Psoas muscle (tissue), 7 donors: ENCODE measurements at regions not wholly inside any gene's neighbourhood (a gene's known extent, or its start where the extent isn't known, plus 50 kb on each side); places are given as distances from the start of the nearest gene placed in this dataset.

Source experiments
- ATAC-seq, 4 donors: fragments of 200-7000 bp; cut with Tn5 transposase; one replicate each; pipeline ENCODE4 v1.9.1; 2020; ENCODE audit warnings: moderate library complexity in 3 of 4, mild to moderate bottlenecking in 2 of 4
- DNase-seq, 2 donors: peaks; one replicate each; pipeline ENCODE4 v3.0.0-alpha.2; 2020
- H3K27ac ChIP-seq: fragments of 200-600 bp; one replicate; pipeline ENCODE4 v1.8.0; 2022
- H3K27me3 ChIP-seq, 3 donors: fragments of 200-600 bp in 1 of 3; one replicate each; pipeline versions ENCODE4 v1.6.1 to v1.8.0; 2013 to 2022; ENCODE audit warnings: low read length in 2 of 3, mild to moderate bottlenecking in 2 of 3, moderate library complexity in 1 of 3; ENCODE audit not compliant: insufficient read depth in 3 of 3
- H3K36me3 ChIP-seq, 2 donors: fragments of 200-600 bp in 1 of 2; one replicate each; pipeline versions ENCODE4 v1.6.1 to v1.8.0; 2013 to 2022; ENCODE audit warnings: low read depth in 1 of 2, mild to moderate bottlenecking in 1 of 2, moderate library complexity in 1 of 2; ENCODE audit not compliant: insufficient read depth in 1 of 2
- H3K4me1 ChIP-seq: fragments of 200-600 bp; one replicate; pipeline ENCODE4 v1.8.0; 2022
- H3K4me3 ChIP-seq: fragments of 200-600 bp; one replicate; pipeline ENCODE4 v1.8.0; 2022; ENCODE audit warnings: mild to moderate bottlenecking
- H3K9me3 ChIP-seq: fragments of 200-600 bp; one replicate; pipeline ENCODE4 v1.8.0; 2022
- WGBS, 3 donors: extraction: QIAGEN DNeasy Blood & Tissue Kit; methylation state at CpG; one replicate each; pipeline versions ENCODE4 v1.1.6 to v1.1.7; 2013; 5-methylcytosine and 5-hydroxymethylcytosine counted together
- intact Hi-C, 2 donors: fragments of 100-400 bp; cut with DNase I; formaldehyde crosslinking; loops; one replicate each; pipeline versions ENCODE4 v1.11.0 to v1.14.2; 2022
- TF ChIP-seq, protein P1 (sequence below): fragments of 200-600 bp; IDR thresholded peaks from one replicate; pipeline ENCODE4 v1.8.0; 2022; ENCODE audit warnings: antibody characterized with exemption
- donor health status: healthy with polysubstance abuse.
- donor health status: DM: no; HTN: no; CAD: no; lungs with moderate emphysema.
- donor health status: Bipolar disorder and iron deficiency.
- donor health status: healthy.
- donor health status: DM: yes; HTN: yes; CAD: no.
- donor health status: DM: no; HTN: no; CAD: no.
- donor health status: DM: yes; HTN: yes; CAD: no.

DNA sequence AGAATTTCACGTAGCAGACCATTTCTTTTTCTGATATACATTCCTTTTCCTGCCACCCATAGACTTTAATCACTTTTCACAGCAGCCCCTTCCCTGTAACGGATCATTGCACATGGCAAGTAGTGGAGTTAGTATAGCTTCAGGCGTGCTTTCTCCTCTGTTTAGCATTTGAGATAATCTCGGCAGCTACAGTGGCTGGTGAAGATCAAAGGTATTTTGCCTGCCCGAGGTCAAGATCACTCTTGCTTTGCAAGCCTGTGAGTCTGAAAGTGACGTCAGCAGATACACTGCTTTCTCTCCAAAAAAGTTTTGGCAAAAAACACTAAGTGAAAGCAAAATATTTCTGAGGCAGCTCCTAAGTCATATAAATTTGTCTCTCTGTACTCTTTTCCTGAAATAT, 260.0 kb downstream of the NDFIP2 start:
- no peaks in the 10 kb centered on the region for H3K9me3 ChIP-seq
- 40 to 47% (median 44%) methylated on average over 6 of the region's 6 CpGs for WGBS, 3 donors
- TF ChIP-seq, protein P1, sequence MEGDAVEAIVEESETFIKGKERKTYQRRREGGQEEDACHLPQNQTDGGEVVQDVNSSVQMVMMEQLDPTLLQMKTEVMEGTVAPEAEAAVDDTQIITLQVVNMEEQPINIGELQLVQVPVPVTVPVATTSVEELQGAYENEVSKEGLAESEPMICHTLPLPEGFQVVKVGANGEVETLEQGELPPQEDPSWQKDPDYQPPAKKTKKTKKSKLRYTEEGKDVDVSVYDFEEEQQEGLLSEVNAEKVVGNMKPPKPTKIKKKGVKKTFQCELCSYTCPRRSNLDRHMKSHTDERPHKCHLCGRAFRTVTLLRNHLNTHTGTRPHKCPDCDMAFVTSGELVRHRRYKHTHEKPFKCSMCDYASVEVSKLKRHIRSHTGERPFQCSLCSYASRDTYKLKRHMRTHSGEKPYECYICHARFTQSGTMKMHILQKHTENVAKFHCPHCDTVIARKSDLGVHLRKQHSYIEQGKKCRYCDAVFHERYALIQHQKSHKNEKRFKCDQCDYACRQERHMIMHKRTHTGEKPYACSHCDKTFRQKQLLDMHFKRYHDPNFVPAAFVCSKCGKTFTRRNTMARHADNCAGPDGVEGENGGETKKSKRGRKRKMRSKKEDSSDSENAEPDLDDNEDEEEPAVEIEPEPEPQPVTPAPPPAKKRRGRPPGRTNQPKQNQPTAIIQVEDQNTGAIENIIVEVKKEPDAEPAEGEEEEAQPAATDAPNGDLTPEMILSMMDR = no peak
- no peak overlapping the region for H3K4me3 ChIP-seq
- no peak for ATAC-seq
- no peak for DNase-seq
- H3K4me1 ChIP-seq = no peaks in the 10 kb centered on the region
- no peaks in the 10 kb centered on the region for H3K27me3 ChIP-seq
- intact Hi-C loops = no loop called here
- no peaks in the 10 kb centered on the region for H3K36me3 ChIP-seq
- no peak overlapping the region for H3K27ac ChIP-seq

DNA sequence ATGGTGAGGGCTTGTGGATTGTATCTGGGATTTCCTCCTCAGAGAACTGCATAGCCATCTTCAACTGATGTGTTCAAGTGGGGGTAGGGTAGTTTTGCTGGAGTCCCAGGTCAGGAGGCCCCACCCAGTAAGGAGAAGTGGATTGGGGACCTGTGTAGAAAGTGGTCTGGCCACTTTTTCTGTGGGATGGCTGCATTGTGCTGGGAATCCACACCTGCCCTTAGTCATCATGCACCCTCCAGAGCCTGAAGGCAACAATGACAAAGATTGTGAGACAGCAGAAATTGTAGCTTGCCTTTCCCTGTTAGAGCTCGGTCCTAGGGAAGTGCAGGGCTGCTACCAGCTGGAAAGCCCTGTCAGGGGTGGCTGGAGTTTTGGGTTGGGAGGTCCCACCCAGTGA, 255.4 kb downstream of the NDFIP2 start:
- Histone ChIP-seq H3K27ac (no peak overlapping the region), H3K4me1 (no peaks in the 10 kb centered on the region), H3K9me3 (peaks cover 5% of the 10 kb centered on the region), H3K27me3 (no peaks in the 10 kb centered on the region), H3K4me3 (no peak overlapping the region), H3K36me3 (no peaks in the 10 kb centered on the region)
- DNase-seq (no peak), ATAC-seq (no peak)
- TF ChIP-seq, protein P1 = no peak
- intact Hi-C loops = no loop called here
- 94 to 100% (median 100%) methylated on average over 1 of the region's 1 CpG for WGBS, 3 donors

DNA sequence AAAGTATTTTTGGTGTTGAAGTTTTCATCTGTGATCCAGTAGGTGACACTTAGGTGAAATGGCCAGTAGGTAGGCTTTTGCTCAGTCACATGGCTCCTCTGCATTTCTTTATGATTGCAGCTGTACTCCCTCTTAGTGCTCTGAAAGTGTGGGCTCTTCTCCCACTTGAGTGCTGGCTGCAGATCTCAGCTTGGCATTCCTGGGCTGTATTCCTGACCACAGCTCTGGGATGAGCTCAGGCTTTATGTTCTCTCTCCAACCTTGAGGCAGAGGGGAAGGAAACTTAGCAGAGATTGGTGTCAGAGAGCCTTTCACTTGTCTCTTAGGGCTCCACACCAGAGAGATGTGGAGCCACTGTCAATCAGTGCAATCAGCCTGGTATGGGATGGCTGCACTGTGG, 254.3 kb downstream of the NDFIP2 start:
- no peak for DNase-seq
- H3K27me3 ChIP-seq = no peaks in the 10 kb centered on the region
- peaks cover 11% of the 10 kb centered on the region for H3K9me3 ChIP-seq
- H3K36me3 ChIP-seq = no peaks in the 10 kb centered on the region
- no peak overlapping the region for H3K4me3 ChIP-seq
- intact Hi-C loops = no loop called here
- TF ChIP-seq, protein P1 = no peak
- H3K27ac ChIP-seq = no peak overlapping the region
- peak in 2 of 4 donors; percentile 42 to 64 for ATAC-seq
- no peaks in the 10 kb centered on the region for H3K4me1 ChIP-seq

DNA sequence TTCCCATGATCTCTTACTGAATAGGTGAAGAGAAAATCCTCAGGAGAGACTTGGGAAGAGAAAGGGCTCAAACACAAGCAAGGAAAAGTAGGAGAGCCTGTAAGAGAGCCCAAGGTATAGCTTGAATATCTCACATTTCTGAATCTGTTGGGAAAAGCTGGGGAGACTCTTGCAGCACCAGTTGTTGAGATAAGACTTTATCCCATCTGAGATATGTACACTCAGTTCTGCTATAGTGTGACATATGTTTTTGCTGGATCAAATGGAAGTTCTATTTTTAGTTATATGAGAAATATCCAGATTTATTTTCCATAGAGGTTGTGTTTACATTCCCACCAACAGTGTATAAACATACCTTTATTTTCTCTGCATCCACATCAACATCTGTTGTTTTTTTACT, 246.1 kb downstream of the NDFIP2 start:
- H3K9me3 ChIP-seq = peaks cover 14% of the 10 kb centered on the region
- TF ChIP-seq, protein P1 = no peak
- intact Hi-C loops = no loop called here
- peaks cover 29% of the 10 kb centered on the region for H3K4me1 ChIP-seq
- no peak overlapping the region for H3K27ac ChIP-seq
- DNase-seq (no peak), ATAC-seq (no peak)
- H3K4me3 ChIP-seq = no peak overlapping the region
- H3K27me3 ChIP-seq = no peaks in the 10 kb centered on the region
- H3K36me3 ChIP-seq = no peaks in the 10 kb centered on the region

DNA sequence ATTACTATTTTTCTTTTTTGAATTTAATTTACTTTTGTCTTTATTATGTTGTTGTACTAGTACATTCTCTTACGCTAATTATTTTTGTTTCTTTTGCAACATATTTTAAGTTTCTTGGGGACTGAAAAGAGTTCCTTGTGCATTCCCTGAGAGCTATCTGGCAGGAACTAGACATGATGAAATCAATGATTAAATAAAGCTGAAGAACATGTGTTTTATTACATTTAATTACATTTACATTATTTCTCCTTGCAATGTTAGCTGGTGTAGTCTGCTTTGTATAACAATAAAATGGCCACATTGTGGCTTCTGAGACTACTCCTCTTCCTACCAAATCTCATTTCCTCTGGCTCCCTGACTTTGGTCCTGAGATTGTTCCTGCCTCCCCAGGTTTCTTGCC, 244.9 kb downstream of the NDFIP2 start:
- ATAC-seq = no peak
- no peak overlapping the region for H3K27ac ChIP-seq
- H3K36me3 ChIP-seq = no peaks in the 10 kb centered on the region
- H3K4me3 ChIP-seq = no peak overlapping the region
- 76 to 88% (median 82%) methylated on average over 1 of the region's 1 CpG for WGBS, 3 donors
- intact Hi-C loops = no loop called here
- H3K9me3 ChIP-seq = peaks cover 4% of the 10 kb centered on the region
- TF ChIP-seq, protein P1 = no peak
- no peak for DNase-seq
- H3K4me1 ChIP-seq = peaks cover 29% of the 10 kb centered on the region
- H3K27me3 ChIP-seq = no peaks in the 10 kb centered on the region
